GM19438 (cell line): ENCODE measurements at regions not wholly inside any gene's neighbourhood (a gene's known extent, or its start where the extent isn't known, plus 50 kb on each side); places are given as distances from the start of the nearest gene placed in this dataset.
"Not testable (repeated sequence)": the region's sequence is repeated elsewhere in the genome, so short reads cannot be mapped to it uniquely, and the experiment has no call there.

ENCODE experiments used
- ATAC-seq: cut with Tn5 transposase; IDR thresholded peaks from one replicate; pipeline ENCODE4 v1.9.1; 2021; ENCODE audit warnings: low read depth; ENCODE audit not compliant: unreplicated experiment

- ATAC-seq = no peak
Observed at GRCh38 chr7:113270790-113271189, 152.4 kb upstream of the SMIM30 start.

GRCh38 chr7:113269592-113269991, 151.2 kb upstream of the SMIM30 start:
- ATAC-seq = not testable (repeated sequence)

GRCh38 chr7:113268757-113269156, 150.4 kb upstream of the SMIM30 start:
- ATAC-seq = no peak

- ATAC-seq = no peak
Observed at GRCh38 chr7:113267885-113268284, 149.5 kb upstream of the SMIM30 start.

- no peak for ATAC-seq
Observed at GRCh38 chr7:113267271-113267670, 148.9 kb upstream of the SMIM30 start.

- no peak for ATAC-seq
Observed at GRCh38 chr7:113263749-113264148, 145.4 kb upstream of the SMIM30 start.

GRCh38 chr7:113263215-113263742, 144.9 kb upstream of the SMIM30 start:
- ATAC-seq = not testable (repeated sequence)

GRCh38 chr7:113256883-113257531, 138.7 kb upstream of the SMIM30 start:
- ATAC-seq = no peak

- ATAC-seq = no peak
Observed at GRCh38 chr7:113247198-113247597, 128.8 kb upstream of the SMIM30 start.

- no peak for ATAC-seq
Observed at GRCh38 chr7:113246738-113247137, 128.4 kb upstream of the SMIM30 start.

- ATAC-seq = no peak
Observed at GRCh38 chr7:113232885-113233284, 114.5 kb upstream of the SMIM30 start.

- no peak for ATAC-seq
Observed at GRCh38 chr7:113230691-113231090, 112.3 kb upstream of the SMIM30 start.

GRCh38 chr7:113217314-113217713, 99.0 kb upstream of the SMIM30 start:
- ATAC-seq = no peak

- no peak for ATAC-seq
Observed at GRCh38 chr7:113216038-113216437, 97.7 kb upstream of the SMIM30 start.

- ATAC-seq = no peak
Observed at GRCh38 chr7:113209449-113210203, 91.3 kb upstream of the SMIM30 start.

- no peak for ATAC-seq
Observed at GRCh38 chr7:113207931-113208330, 89.6 kb upstream of the SMIM30 start.

GRCh38 chr7:113207441-113207840, 89.1 kb upstream of the SMIM30 start:
- no peak for ATAC-seq

- no peak for ATAC-seq
Observed at GRCh38 chr7:113204415-113204814, 86.1 kb upstream of the SMIM30 start.

GRCh38 chr7:113202284-113202683, 83.9 kb upstream of the SMIM30 start:
- ATAC-seq = no peak

GRCh38 chr7:113200281-113200680, 81.9 kb upstream of the SMIM30 start:
- no peak for ATAC-seq

GRCh38 chr7:113199841-113200240, 81.5 kb upstream of the SMIM30 start:
- no peak for ATAC-seq

- no peak for ATAC-seq
Observed at GRCh38 chr7:113199136-113199535, 80.8 kb upstream of the SMIM30 start.
